H9 (cell line): ENCODE measurements at regions not wholly inside any gene's neighbourhood (a gene's known extent, or its start where the extent isn't known, plus 50 kb on each side); places are given as distances from the start of the nearest gene placed in this dataset.

Source experiments
- DNase-seq: peaks from one replicate; pipeline ENCODE4 v3.0.0-alpha.2; 2017
- H2AFZ ChIP-seq: one replicate; pipeline ENCODE4 v1.6.1; 2013; ENCODE audit warnings: mild to moderate bottlenecking, low read length, control low read depth, moderate library complexity
- H2AK5ac ChIP-seq: 2 replicates; pipeline ENCODE4 v1.6.1; 2013; ENCODE audit warnings: low read length, control low read depth, mixed read lengths; ENCODE audit not compliant: insufficient read length
- H2BK120ac ChIP-seq: one replicate; pipeline ENCODE4 v1.6.1; 2013; ENCODE audit warnings: low read depth, mild to moderate bottlenecking, low read length, control low read depth, inconsistent platforms; ENCODE audit not compliant: poor library complexity, severe bottlenecking
- H2BK12ac ChIP-seq: 2 replicates; pipeline ENCODE4 v1.6.1; 2013; ENCODE audit warnings: low read length, control low read depth, mixed read lengths, low read depth; ENCODE audit not compliant: insufficient read length
- H2BK15ac ChIP-seq: 2 replicates; pipeline ENCODE4 v1.6.1; 2013; ENCODE audit warnings: low read depth, low read length, control low read depth
- H2BK20ac ChIP-seq: one replicate; pipeline ENCODE4 v1.6.1; 2013; ENCODE audit warnings: low read depth, mild to moderate bottlenecking, low read length, control low read depth, inconsistent platforms; ENCODE audit not compliant: poor library complexity, severe bottlenecking
- H2BK5ac ChIP-seq: 2 replicates; pipeline ENCODE4 v1.6.1; 2013; ENCODE audit warnings: low read length, control low read depth, mixed read lengths; ENCODE audit not compliant: insufficient read length
- H3K14ac ChIP-seq: 2 replicates; pipeline ENCODE4 v1.6.1; 2013; ENCODE audit warnings: low read length, control low read depth; ENCODE audit not compliant: insufficient read depth
- H3K18ac ChIP-seq: 2 replicates; pipeline ENCODE4 v1.6.1; 2013; ENCODE audit warnings: low read depth, mild to moderate bottlenecking, mixed read lengths, low read length, control low read depth; ENCODE audit not compliant: insufficient read length
- H3K23ac ChIP-seq: 2 replicates; pipeline ENCODE4 v1.6.1; 2013; ENCODE audit warnings: low read length, control low read depth, mixed read lengths, low read depth; ENCODE audit not compliant: insufficient read length
- H3K23me2 ChIP-seq: 2 replicates; pipeline ENCODE4 v1.6.1; 2013; ENCODE audit warnings: low read depth, mild to moderate bottlenecking, mixed read lengths, low read length, control low read depth; ENCODE audit not compliant: insufficient read length, poor library complexity, severe bottlenecking
- H3K27ac ChIP-seq: 2 replicates; pipeline ENCODE4 v1.5.1; 2013; ENCODE audit warnings: low read length, control low read depth, mixed read lengths, low read depth; ENCODE audit not compliant: insufficient read length
- H3K27me3 ChIP-seq: 2 replicates; pipeline ENCODE4 v1.6.1; 2013; ENCODE audit warnings: low read length, control low read depth, inconsistent platforms; ENCODE audit not compliant: insufficient read depth
- H3K4ac ChIP-seq: 2 replicates; pipeline ENCODE4 v1.6.1; 2013; ENCODE audit warnings: low read depth, mild to moderate bottlenecking, control low read depth, inconsistent platforms, low read length, moderate library complexity
- H3K4me1 ChIP-seq: 2 replicates; pipeline ENCODE4 v1.6.1; 2013; ENCODE audit warnings: low read length, control low read depth, inconsistent platforms; ENCODE audit not compliant: insufficient read depth
- H3K4me2 ChIP-seq: 2 replicates; pipeline ENCODE4 v1.6.1; 2013; ENCODE audit warnings: low read length, control low read depth, mixed read lengths; ENCODE audit not compliant: insufficient read length, insufficient read depth
- H3K56ac ChIP-seq: 2 replicates; pipeline ENCODE4 v1.6.1; 2013; ENCODE audit warnings: low read depth, mild to moderate bottlenecking, mixed read lengths, low read length, control low read depth; ENCODE audit not compliant: insufficient read length
- H3K79me1 ChIP-seq: 2 replicates; pipeline ENCODE4 v1.6.1; 2013; ENCODE audit warnings: low read depth, mild to moderate bottlenecking, moderate library complexity, low read length, control low read depth, inconsistent platforms; ENCODE audit not compliant: insufficient read depth, poor library complexity, severe bottlenecking
- H3K79me2 ChIP-seq: 2 replicates; pipeline ENCODE4 v1.6.1; 2013; ENCODE audit warnings: low read length, control low read depth, inconsistent platforms; ENCODE audit not compliant: insufficient read depth
- H3K9ac ChIP-seq: 2 replicates; pipeline ENCODE4 v1.6.1; 2013; ENCODE audit warnings: low read length, control low read depth, mixed read lengths; ENCODE audit not compliant: insufficient read length; ENCODE audit errors: extremely low read depth
- H3K9me3 ChIP-seq: one replicate; pipeline ENCODE4 v1.6.1; 2013; ENCODE audit warnings: low read depth, low read length, inconsistent platforms; ENCODE audit not compliant: control insufficient read depth
- H3T11ph ChIP-seq: one replicate; pipeline ENCODE4 v1.6.1; 2013; ENCODE audit warnings: mild to moderate bottlenecking, low read length, control low read depth, inconsistent platforms
- H4K20me1 ChIP-seq: one replicate; pipeline ENCODE4 v1.6.1; 2013; ENCODE audit not compliant: control insufficient read depth, insufficient read length, insufficient read depth
- H4K5ac ChIP-seq: 2 replicates; pipeline ENCODE4 v1.6.1; 2013; ENCODE audit warnings: low read depth, mild to moderate bottlenecking, mixed read lengths, low read length, control low read depth; ENCODE audit not compliant: insufficient read length
- H4K8ac ChIP-seq: replicated peaks from 2 replicates; pipeline ENCODE4 v1.6.1; 2013; ENCODE audit warnings: low read length, control low read depth, mixed read lengths, low read depth; ENCODE audit not compliant: insufficient read length
- H4K91ac ChIP-seq: 2 replicates; pipeline ENCODE4 v1.6.1; 2013; ENCODE audit warnings: low read depth, mild to moderate bottlenecking, moderate library complexity, mixed read lengths, low read length, control low read depth; ENCODE audit not compliant: insufficient read length
- H3K27ac Mint-ChIP-seq, 3 experiments: 2 replicates in 2 of 3; 3 replicates in 1 of 3; pipeline ENCODE4 v1.8.0; 2020 to 2021; ENCODE audit warnings: mixed read lengths in 3 of 3, mild to moderate bottlenecking in 1 of 3, moderate library complexity in 1 of 3
- H3K27me3 Mint-ChIP-seq: 2 replicates; pipeline ENCODE4 v1.8.0; 2021; ENCODE audit warnings: low read depth, mild to moderate bottlenecking, moderate library complexity, mixed read lengths
- H3K36me3 Mint-ChIP-seq, 3 experiments: 2 replicates in 2 of 3; 3 replicates in 1 of 3; pipeline ENCODE4 v1.8.0; 2020 to 2021; ENCODE audit warnings: low read depth in 3 of 3, mixed read lengths in 3 of 3; ENCODE audit not compliant: insufficient read depth in 1 of 3
- H3K4me1 Mint-ChIP-seq, 2 experiments: 2 replicates each; pipeline ENCODE4 v1.8.0; 2020; ENCODE audit warnings: mixed read lengths in 2 of 2
- H3K4me3 Mint-ChIP-seq, 2 experiments: 2 replicates in 1 of 2; 3 replicates in 1 of 2; pipeline ENCODE4 v1.8.0; 2020 to 2021; ENCODE audit warnings: mild to moderate bottlenecking in 2 of 2, mixed read lengths in 2 of 2, moderate library complexity in 1 of 2
- H3K9me3 Mint-ChIP-seq, 2 experiments: 2 replicates in 1 of 2; 3 replicates in 1 of 2; pipeline ENCODE4 v1.8.0; 2020; ENCODE audit warnings: mild to moderate bottlenecking in 2 of 2, mixed read lengths in 2 of 2, moderate library complexity in 1 of 2
- CTCF ChIP-seq: fragments of 200-600 bp; sonication (generic); conservative IDR thresholded peaks from 3 replicates; pipeline ENCODE4 v1.8.0; 2021; ENCODE audit warnings: antibody characterized with exemption, mild to moderate bottlenecking
- WGBS: extraction: QIAGEN DNeasy Blood & Tissue Kit; methylation state at CpG from one replicate; pipeline ENCODE4 v1.1.7; 2013; ENCODE audit warnings: missing lambda C conversion rate, low lambda C conversion rate, mixed read lengths; ENCODE audit not compliant: insufficient read length; ENCODE audit errors: extremely low coverage; 5-methylcytosine and 5-hydroxymethylcytosine counted together

- Mint-ChIP-seq H3K27ac (peak overlapping the region; percentile 22 to 52 (median 27); a peak in 3 of 7 replicates), H3K36me3 (peaks cover 0 to 10% (median 0%) of the 10 kb centered on the region in 3 experiments; a peak in 2 of 7 replicates), H3K27me3 (no peaks in the 10 kb centered on the region; the same call in 1 of the 2 replicates), H3K4me3 (no peak overlapping the region), H3K4me1 (peaks cover 22 to 23% of the 10 kb centered on the region in 2 experiments), H3K9me3 (peaks cover 5 to 9% of the 10 kb centered on the region in 2 experiments; a peak in 3 of 5 replicates)
- Histone ChIP-seq H2BK20ac (no peak overlapping the region), H3K9ac (no peak overlapping the region), H3K4me1 (peaks cover 6% of the 10 kb centered on the region; the same call in 1 of the 2 replicates), H3K9me3 (no peaks in the 10 kb centered on the region), H2AK5ac (no peak overlapping the region), H3K27ac (no peak overlapping the region), H3T11ph (no peak overlapping the region), H2BK5ac (no peak overlapping the region), H3K79me2 (no peaks in the 10 kb centered on the region), H4K91ac (no peak overlapping the region), H3K23me2 (no peaks in the 10 kb centered on the region), H2AFZ (peak overlapping the region; percentile 48), H3K4ac (no peak overlapping the region), H3K79me1 (no peaks in the 10 kb centered on the region), H3K27me3 (no peaks in the 10 kb centered on the region), H4K5ac (no peak overlapping the region), H4K20me1 (no peaks in the 10 kb centered on the region), H3K56ac (no peak overlapping the region), H2BK12ac (no peak overlapping the region), H3K18ac (no peak overlapping the region), H2BK15ac (no peak overlapping the region), H4K8ac (no peak overlapping the region), H3K14ac (no peak overlapping the region), H2BK120ac (no peak overlapping the region), H3K23ac (no peak overlapping the region), H3K4me2 (no peak overlapping the region)
- no peak for DNase-seq
- no CpG with 5 or more reads among the region's 5 CpGs for WGBS
- peak; percentile 37; the same call in 2 of the 3 replicates for TF ChIP-seq CTCF
Observed at GRCh38 chr17:68794636-68795434, 160.4 kb downstream of the ABCA8 start.
